H1 (cell line): ENCODE measurements at regions not wholly inside any gene's neighbourhood (a gene's known extent, or its start where the extent isn't known, plus 50 kb on each side); places are given as distances from the start of the nearest gene placed in this dataset.

Experiments
- CTCF ChIA-PET: fragments of 300-600 bp; sonication (Branson Sonifier 250); formaldehyde crosslinking; loops from one replicate; lab custom pipeline; 2021; ENCODE audit not compliant: partially characterized antibody; lab: Charles Lee
- POLR2A ChIA-PET: fragments of 300-600 bp; sonication (Branson Sonifier 250); formaldehyde crosslinking; loops from one replicate; lab custom pipeline; 2021; ENCODE audit warnings: inconsistent platforms; ENCODE audit not compliant: partially characterized antibody; lab: Charles Lee
- DNase-seq, 2 experiments: peaks; one replicate each; pipeline versions ENCODE4 v3.0.0 to v3.0.0-alpha.2; 2010 to 2022; ENCODE audit warnings: low spot score in 2 of 2, low read depth in 1 of 2, mixed read lengths in 1 of 2
- FAIRE-seq: peaks from 2 replicates; lab custom pipeline; 2011; peaks lifted over from hg19 to GRCh38; lab: Jason Lieb, UNC
- H2AFZ ChIP-seq: 2 replicates; pipeline ENCODE4 v1.8.1; 2012; ENCODE audit warnings: low read length, inconsistent platforms
- H2AK5ac ChIP-seq: 2 replicates; pipeline ENCODE4 v1.6.1; 2013; ENCODE audit warnings: low read depth, low read length
- H2BK120ac ChIP-seq: replicated peaks from 2 replicates; pipeline ENCODE3; 2013; ENCODE audit warnings: low read depth, low read length, inconsistent platforms
- H2BK12ac ChIP-seq: 2 replicates; pipeline ENCODE4 v1.6.1; 2013; ENCODE audit warnings: low read depth, low read length
- H2BK15ac ChIP-seq: 2 replicates; pipeline ENCODE4 v1.6.1; 2013; ENCODE audit warnings: low read length
- H2BK20ac ChIP-seq: 2 replicates; pipeline ENCODE4 v1.6.1; 2013; ENCODE audit warnings: low read length
- H2BK5ac ChIP-seq: 2 replicates; pipeline ENCODE4 v1.6.1; 2013; ENCODE audit warnings: low read depth, low read length
- H3K14ac ChIP-seq: 2 replicates; pipeline ENCODE4 v1.6.1; 2013; ENCODE audit warnings: inconsistent platforms; ENCODE audit not compliant: insufficient read length
- H3K18ac ChIP-seq: 2 replicates; pipeline ENCODE4 v1.6.1; 2013; ENCODE audit warnings: low read length; ENCODE audit errors: extremely low read depth
- H3K23ac ChIP-seq: 2 replicates; pipeline ENCODE4 v1.6.1; 2013; ENCODE audit warnings: inconsistent platforms; ENCODE audit not compliant: insufficient read length
- H3K23me2 ChIP-seq: 2 replicates; pipeline ENCODE4 v1.6.1; 2013; ENCODE audit warnings: low read depth, low read length
- H3K27ac ChIP-seq: 2 replicates; pipeline ENCODE4 v1.6.1; 2011; ENCODE audit warnings: low read depth, low read length, inconsistent platforms
- H3K27me3 ChIP-seq, 4 experiments: replicated peaks in 1 of 4; 1 replicate in 1 of 4; 2 replicates in 3 of 4; pipeline versions ENCODE4 v1.6.1 to v1.8.1; 2011 to 2013; ENCODE audit warnings: low read length in 3 of 4, mild to moderate bottlenecking in 3 of 4, inconsistent platforms in 2 of 4, mixed read lengths in 2 of 4, moderate library complexity in 1 of 4; ENCODE audit not compliant: control insufficient read depth in 3 of 4, insufficient read depth in 3 of 4; ENCODE audit errors: extremely low read depth in 1 of 4
- H3K36me3 ChIP-seq, 4 experiments: 2 replicates each; pipeline versions ENCODE4 v1.6.1 to v1.8.1; 2011 to 2013; ENCODE audit warnings: mild to moderate bottlenecking in 4 of 4, low read length in 3 of 4, moderate library complexity in 2 of 4, control low read depth in 1 of 4, inconsistent platforms in 1 of 4; ENCODE audit not compliant: insufficient read depth in 4 of 4, control insufficient read depth in 2 of 4
- H3K4ac ChIP-seq: replicated peaks from 2 replicates; pipeline ENCODE3; 2013; ENCODE audit warnings: low read length, low read depth, mixed read lengths, inconsistent platforms; ENCODE audit not compliant: insufficient read length
- H3K4me1 ChIP-seq, 4 experiments: replicated peaks in 1 of 4; 1 replicate in 1 of 4; 2 replicates in 3 of 4; pipeline versions ENCODE4 v1.6.1 to v1.8.1; 2011 to 2013; ENCODE audit warnings: low read length in 3 of 4, inconsistent platforms in 2 of 4, mixed read lengths in 1 of 4; ENCODE audit not compliant: insufficient read depth in 4 of 4, control insufficient read depth in 3 of 4
- H3K4me2 ChIP-seq, 2 experiments: 2 replicates each; pipeline versions ENCODE4 v1.6.1 to v1.8.1; 2011 to 2013; ENCODE audit warnings: low read depth in 2 of 2, low read length in 2 of 2, control low read depth in 1 of 2, inconsistent platforms in 1 of 2, mild to moderate bottlenecking in 1 of 2; ENCODE audit not compliant: insufficient read depth in 1 of 2
- H3K4me3 ChIP-seq, 4 experiments: fragments of 200-600, 300-600 bp in 1 of 4; sonication (generic), shearing (Covaris generic), sonication (Bioruptor Twin) in 1 of 4; 2 replicates each; pipeline versions ENCODE4 v1.5.1 to v1.8.1; 2011 to 2016; ENCODE audit warnings: low read length in 4 of 4, low read depth in 3 of 4, control low read depth in 2 of 4, inconsistent platforms in 2 of 4, mild to moderate bottlenecking in 2 of 4, mixed read lengths in 1 of 4, moderate library complexity in 1 of 4; ENCODE audit not compliant: insufficient read depth in 2 of 4; ENCODE audit errors: extremely low read depth in 1 of 4
- H3K56ac ChIP-seq: replicated peaks from 2 replicates; pipeline ENCODE3; 2013; ENCODE audit warnings: low read depth, mild to moderate bottlenecking, mixed read lengths, low read length, inconsistent platforms; ENCODE audit not compliant: insufficient read length
- H3K79me1 ChIP-seq: 2 replicates; pipeline ENCODE4 v1.6.1; 2013; ENCODE audit warnings: low read depth, low read length, control low read depth
- H3K79me2 ChIP-seq, 2 experiments: 2 replicates each; pipeline versions ENCODE4 v1.6.1 to v1.8.1; 2012 to 2013; ENCODE audit warnings: low read length in 2 of 2, mild to moderate bottlenecking in 2 of 2, inconsistent platforms in 1 of 2; ENCODE audit not compliant: insufficient read depth in 2 of 2, control insufficient read depth in 1 of 2
- H3K9ac ChIP-seq, 4 experiments: replicated peaks in 1 of 4; 1 replicate in 1 of 4; 2 replicates in 3 of 4; pipeline versions ENCODE4 v1.6.1 to v1.8.1; 2011 to 2013; ENCODE audit warnings: low read depth in 3 of 4, low read length in 3 of 4, control low read depth in 2 of 4, mild to moderate bottlenecking in 2 of 4, moderate library complexity in 2 of 4, inconsistent platforms in 1 of 4; ENCODE audit errors: extremely low read depth in 1 of 4
- H3K9me3 ChIP-seq, 2 experiments: 2 replicates each; pipeline versions ENCODE4 v1.6.1 to v1.8.1; 2012 to 2013; ENCODE audit warnings: mild to moderate bottlenecking in 2 of 2, moderate library complexity in 2 of 2, control low read depth in 1 of 2, inconsistent platforms in 1 of 2, low read depth in 1 of 2, low read length in 1 of 2, mixed read lengths in 1 of 2; ENCODE audit not compliant: insufficient read depth in 2 of 2
- H4K20me1 ChIP-seq, 2 experiments: replicated peaks in 1 of 2; 2 replicates each; pipeline versions ENCODE3 to v1.8.1; 2011 to 2013; ENCODE audit warnings: inconsistent platforms in 2 of 2, low read length in 2 of 2, mild to moderate bottlenecking in 1 of 2; ENCODE audit not compliant: insufficient read depth in 2 of 2, control insufficient read depth in 1 of 2
- H4K5ac ChIP-seq: 2 replicates; pipeline ENCODE4 v1.6.1; 2013; ENCODE audit warnings: low read length, low read depth, mixed read lengths, inconsistent platforms; ENCODE audit not compliant: insufficient read length
- H4K8ac ChIP-seq: 2 replicates; pipeline ENCODE4 v1.8.0; 2013; ENCODE audit warnings: mild to moderate bottlenecking, moderate library complexity, low read length, inconsistent platforms; ENCODE audit not compliant: insufficient read depth; ENCODE audit errors: extremely low read depth
- H4K91ac ChIP-seq: replicated peaks from 2 replicates; pipeline ENCODE3; 2013; ENCODE audit warnings: low read length, mixed read lengths, inconsistent platforms; ENCODE audit not compliant: insufficient read length
- BRCA1 ChIP-seq: IDR thresholded peaks from 2 replicates; pipeline ENCODE4 v1.6.1; 2012; ENCODE audit warnings: low read depth, low read length, improper control_type of control experiment
- CBX5 ChIP-seq: fragments of 300-800, 300-1000 bp; sonication (generic); IDR thresholded peaks from 2 replicates; pipeline ENCODE4 v1.7.1; 2016; ENCODE audit warnings: antibody characterized with exemption, low read length, low read depth
- EGR1 ChIP-seq: IDR thresholded peaks from 2 replicates; pipeline ENCODE4 v1.6.1; 2011; ENCODE audit warnings: low read depth, low read length, borderline replicate concordance
- EZH2 ChIP-seq: fragments of 200-600 bp; sonication (generic); IDR thresholded peaks from 2 replicates; pipeline ENCODE4 v1.7.1; 2012; ENCODE audit warnings: low read depth, mild to moderate bottlenecking, moderate library complexity, low read length, inconsistent platforms; ENCODE audit not compliant: severe bottlenecking
- FOSL1 ChIP-seq: IDR thresholded peaks from 2 replicates; pipeline ENCODE4 v1.6.1; 2011; ENCODE audit warnings: mild to moderate bottlenecking, low read depth, low read length, moderate library complexity; ENCODE audit not compliant: insufficient read depth
- GABPA ChIP-seq: IDR thresholded peaks from 2 replicates; pipeline ENCODE4 v1.6.1; 2011; ENCODE audit warnings: mild to moderate bottlenecking, low read length, moderate library complexity, borderline replicate concordance; ENCODE audit not compliant: insufficient read depth
- HDAC6 ChIP-seq: IDR thresholded peaks from one replicate; pipeline ENCODE4 v1.7.1; 2012; ENCODE audit warnings: low read depth, mild to moderate bottlenecking, inconsistent platforms, low read length, moderate library complexity
- MAFK ChIP-seq: IDR thresholded peaks from 2 replicates; pipeline ENCODE4 v1.6.1; 2012; ENCODE audit warnings: low read depth, mild to moderate bottlenecking, improper control_type of control experiment, low read length
- SIX5 ChIP-seq: IDR thresholded peaks from 2 replicates; pipeline ENCODE4 v1.6.1; 2011; ENCODE audit warnings: mild to moderate bottlenecking, low read depth, low read length
- SUZ12 ChIP-seq: fragments of 200-600 bp; sonication (generic); IDR thresholded peaks from 2 replicates; pipeline ENCODE4 v1.6.1; 2012; ENCODE audit warnings: mild to moderate bottlenecking, inconsistent platforms, low read length, moderate library complexity, mixed read lengths
- TAF7 ChIP-seq: optimal IDR thresholded peaks from 2 replicates; pipeline ENCODE3; 2011; ENCODE audit warnings: low read depth, mild to moderate bottlenecking, inconsistent platforms, low read length, moderate library complexity, borderline replicate concordance
- TCF12 ChIP-seq: IDR thresholded peaks from 2 replicates; pipeline ENCODE4 v1.6.1; 2011; ENCODE audit warnings: low read depth, mild to moderate bottlenecking, low read length
- USF2 ChIP-seq: IDR thresholded peaks from 2 replicates; pipeline ENCODE4 v1.6.1; 2011; ENCODE audit warnings: low read length, improper control_type of control experiment
- ZNF274 ChIP-seq: IDR thresholded peaks from 2 replicates; pipeline ENCODE4 v1.7.0; 2012; ENCODE audit warnings: low read length, borderline replicate concordance; ENCODE audit errors: extremely low read depth
- WGBS, 2 experiments: shearing (Covaris generic) in 1 of 2; methylation state at CpG; one replicate each; pipeline versions ENCODE4 v1.1.6 to v1.1.7; 2013 to 2015; ENCODE audit warnings: low lambda C conversion rate in 2 of 2, mixed read lengths in 2 of 2, inconsistent platforms in 1 of 2, low coverage in 1 of 2, missing lambda C conversion rate in 1 of 2; ENCODE audit not compliant: insufficient replicate concordance in 2 of 2, insufficient coverage in 1 of 2, insufficient read length in 1 of 2; ENCODE audit errors: extremely low coverage in 1 of 2, missing lambda C conversion rate in 1 of 2; 5-methylcytosine and 5-hydroxymethylcytosine counted together

DNA sequence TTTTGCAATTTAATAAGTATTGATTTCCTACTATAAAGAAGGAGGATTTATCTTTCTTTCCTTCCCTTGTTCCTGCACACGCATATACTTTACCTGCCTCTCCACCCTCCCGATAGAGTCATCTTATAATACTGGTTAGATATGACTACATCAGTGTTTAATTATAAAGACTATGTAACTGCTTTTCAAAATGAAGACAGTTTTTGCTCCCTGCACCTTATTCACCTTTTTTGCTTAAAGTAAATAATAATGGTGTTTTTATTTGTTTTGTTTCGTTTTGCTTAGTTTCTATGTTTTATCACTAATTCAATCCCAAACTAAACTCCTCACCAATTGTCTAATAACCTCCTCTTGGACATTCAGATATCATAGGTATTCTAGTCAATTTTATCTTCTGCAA, 101.9 kb upstream of the RORA start:
- no peak overlapping the region for H3K4me3 ChIP-seq
- no peaks in the 10 kb centered on the region for H3K23me2 ChIP-seq
- H2BK120ac ChIP-seq: no peak overlapping the region
- 89% methylated on average over 3 of the region's 3 CpGs; no CpG with 5 or more reads in 1 of the 2 experiments for WGBS, 2 experiments
- no peaks in the 10 kb centered on the region for H3K36me3 ChIP-seq
- TF ChIP-seq HDAC6 (no peak), TAF7 (no peak), SUZ12 (no peak), EZH2 (no peak), TCF12 (no peak), SIX5 (no peak), FOSL1 (no peak), BRCA1 (no peak), CBX5 (no peak), GABPA (no peak), EGR1 (no peak), ZNF274 (no peak), USF2 (no peak), MAFK (no peak)
- no peak overlapping the region for H2BK20ac ChIP-seq
- no peak overlapping the region for H3K56ac ChIP-seq
- no peak overlapping the region for H2AK5ac ChIP-seq
- no peak overlapping the region for H2BK15ac ChIP-seq
- H3K4me2 ChIP-seq: no peak overlapping the region
- ChIA-PET POLR2A (no interaction called here), CTCF (interaction anchor here (1.1 kb wide), 1 partner anchor 11 kb away, joined by 3 read pairs; no protein-coding TSS in a partner anchor)
- H3K9ac ChIP-seq: no peak overlapping the region
- no peak overlapping the region for H2BK12ac ChIP-seq
- FAIRE-seq (no peak), DNase-seq (no peak)
- H3K23ac ChIP-seq: no peak overlapping the region
- H4K8ac ChIP-seq: no peak overlapping the region
- no peaks in the 10 kb centered on the region for H3K27me3 ChIP-seq
- H3K9me3 ChIP-seq: 0 out of 4 replicates have a peak, but pooled peaks cover 0 to 2% of the 10 kb centered on the region in 2 experiments
- no peak overlapping the region for H3K4ac ChIP-seq
- no peaks in the 10 kb centered on the region for H3K4me1 ChIP-seq
- no peak overlapping the region for H3K18ac ChIP-seq
- H3K14ac ChIP-seq: no peak overlapping the region
- no peak overlapping the region for H2BK5ac ChIP-seq
- H3K27ac ChIP-seq: no peak overlapping the region
- no peaks in the 10 kb centered on the region for H4K20me1 ChIP-seq
- no peak overlapping the region for H4K91ac ChIP-seq
- no peaks in the 10 kb centered on the region for H3K79me1 ChIP-seq
- no peak overlapping the region for H4K5ac ChIP-seq
- H3K79me2 ChIP-seq: no peaks in the 10 kb centered on the region
- H2AFZ ChIP-seq: no peak overlapping the region
